H9 (cell line): ENCODE measurements at regions not wholly inside any gene's neighbourhood (a gene's known extent, or its start where the extent isn't known, plus 50 kb on each side); places are given as distances from the start of the nearest gene placed in this dataset.

Experiments used
- DNase-seq: peaks from one replicate; pipeline ENCODE4 v3.0.0-alpha.2; 2017
- H2AFZ ChIP-seq: one replicate; pipeline ENCODE4 v1.6.1; 2013; ENCODE audit warnings: mild to moderate bottlenecking, low read length, control low read depth, moderate library complexity
- H2AK5ac ChIP-seq: 2 replicates; pipeline ENCODE4 v1.6.1; 2013; ENCODE audit warnings: low read length, control low read depth, mixed read lengths; ENCODE audit not compliant: insufficient read length
- H2BK120ac ChIP-seq: one replicate; pipeline ENCODE4 v1.6.1; 2013; ENCODE audit warnings: low read depth, mild to moderate bottlenecking, low read length, control low read depth, inconsistent platforms; ENCODE audit not compliant: poor library complexity, severe bottlenecking
- H2BK12ac ChIP-seq: 2 replicates; pipeline ENCODE4 v1.6.1; 2013; ENCODE audit warnings: low read length, control low read depth, mixed read lengths, low read depth; ENCODE audit not compliant: insufficient read length
- H2BK15ac ChIP-seq: 2 replicates; pipeline ENCODE4 v1.6.1; 2013; ENCODE audit warnings: low read depth, low read length, control low read depth
- H2BK20ac ChIP-seq: one replicate; pipeline ENCODE4 v1.6.1; 2013; ENCODE audit warnings: low read depth, mild to moderate bottlenecking, low read length, control low read depth, inconsistent platforms; ENCODE audit not compliant: poor library complexity, severe bottlenecking
- H2BK5ac ChIP-seq: 2 replicates; pipeline ENCODE4 v1.6.1; 2013; ENCODE audit warnings: low read length, control low read depth, mixed read lengths; ENCODE audit not compliant: insufficient read length
- H3K14ac ChIP-seq: 2 replicates; pipeline ENCODE4 v1.6.1; 2013; ENCODE audit warnings: low read length, control low read depth; ENCODE audit not compliant: insufficient read depth
- H3K18ac ChIP-seq: 2 replicates; pipeline ENCODE4 v1.6.1; 2013; ENCODE audit warnings: low read depth, mild to moderate bottlenecking, mixed read lengths, low read length, control low read depth; ENCODE audit not compliant: insufficient read length
- H3K23ac ChIP-seq: 2 replicates; pipeline ENCODE4 v1.6.1; 2013; ENCODE audit warnings: low read length, control low read depth, mixed read lengths, low read depth; ENCODE audit not compliant: insufficient read length
- H3K23me2 ChIP-seq: 2 replicates; pipeline ENCODE4 v1.6.1; 2013; ENCODE audit warnings: low read depth, mild to moderate bottlenecking, mixed read lengths, low read length, control low read depth; ENCODE audit not compliant: insufficient read length, poor library complexity, severe bottlenecking
- H3K27ac ChIP-seq: 2 replicates; pipeline ENCODE4 v1.5.1; 2013; ENCODE audit warnings: low read length, control low read depth, mixed read lengths, low read depth; ENCODE audit not compliant: insufficient read length
- H3K27me3 ChIP-seq: 2 replicates; pipeline ENCODE4 v1.6.1; 2013; ENCODE audit warnings: low read length, control low read depth, inconsistent platforms; ENCODE audit not compliant: insufficient read depth
- H3K4ac ChIP-seq: 2 replicates; pipeline ENCODE4 v1.6.1; 2013; ENCODE audit warnings: low read depth, mild to moderate bottlenecking, control low read depth, inconsistent platforms, low read length, moderate library complexity
- H3K4me1 ChIP-seq: 2 replicates; pipeline ENCODE4 v1.6.1; 2013; ENCODE audit warnings: low read length, control low read depth, inconsistent platforms; ENCODE audit not compliant: insufficient read depth
- H3K4me2 ChIP-seq: 2 replicates; pipeline ENCODE4 v1.6.1; 2013; ENCODE audit warnings: low read length, control low read depth, mixed read lengths; ENCODE audit not compliant: insufficient read length, insufficient read depth
- H3K56ac ChIP-seq: 2 replicates; pipeline ENCODE4 v1.6.1; 2013; ENCODE audit warnings: low read depth, mild to moderate bottlenecking, mixed read lengths, low read length, control low read depth; ENCODE audit not compliant: insufficient read length
- H3K79me1 ChIP-seq: 2 replicates; pipeline ENCODE4 v1.6.1; 2013; ENCODE audit warnings: low read depth, mild to moderate bottlenecking, moderate library complexity, low read length, control low read depth, inconsistent platforms; ENCODE audit not compliant: insufficient read depth, poor library complexity, severe bottlenecking
- H3K79me2 ChIP-seq: 2 replicates; pipeline ENCODE4 v1.6.1; 2013; ENCODE audit warnings: low read length, control low read depth, inconsistent platforms; ENCODE audit not compliant: insufficient read depth
- H3K9ac ChIP-seq: 2 replicates; pipeline ENCODE4 v1.6.1; 2013; ENCODE audit warnings: low read length, control low read depth, mixed read lengths; ENCODE audit not compliant: insufficient read length; ENCODE audit errors: extremely low read depth
- H3K9me3 ChIP-seq: one replicate; pipeline ENCODE4 v1.6.1; 2013; ENCODE audit warnings: low read depth, low read length, inconsistent platforms; ENCODE audit not compliant: control insufficient read depth
- H3T11ph ChIP-seq: one replicate; pipeline ENCODE4 v1.6.1; 2013; ENCODE audit warnings: mild to moderate bottlenecking, low read length, control low read depth, inconsistent platforms
- H4K20me1 ChIP-seq: one replicate; pipeline ENCODE4 v1.6.1; 2013; ENCODE audit not compliant: control insufficient read depth, insufficient read length, insufficient read depth
- H4K5ac ChIP-seq: 2 replicates; pipeline ENCODE4 v1.6.1; 2013; ENCODE audit warnings: low read depth, mild to moderate bottlenecking, mixed read lengths, low read length, control low read depth; ENCODE audit not compliant: insufficient read length
- H4K8ac ChIP-seq: replicated peaks from 2 replicates; pipeline ENCODE4 v1.6.1; 2013; ENCODE audit warnings: low read length, control low read depth, mixed read lengths, low read depth; ENCODE audit not compliant: insufficient read length
- H4K91ac ChIP-seq: 2 replicates; pipeline ENCODE4 v1.6.1; 2013; ENCODE audit warnings: low read depth, mild to moderate bottlenecking, moderate library complexity, mixed read lengths, low read length, control low read depth; ENCODE audit not compliant: insufficient read length
- H3K27ac Mint-ChIP-seq, 3 experiments: 2 replicates in 2 of 3; 3 replicates in 1 of 3; pipeline ENCODE4 v1.8.0; 2020 to 2021; ENCODE audit warnings: mixed read lengths in 3 of 3, mild to moderate bottlenecking in 1 of 3, moderate library complexity in 1 of 3
- H3K27me3 Mint-ChIP-seq: 2 replicates; pipeline ENCODE4 v1.8.0; 2021; ENCODE audit warnings: low read depth, mild to moderate bottlenecking, moderate library complexity, mixed read lengths
- H3K36me3 Mint-ChIP-seq, 3 experiments: 2 replicates in 2 of 3; 3 replicates in 1 of 3; pipeline ENCODE4 v1.8.0; 2020 to 2021; ENCODE audit warnings: low read depth in 3 of 3, mixed read lengths in 3 of 3; ENCODE audit not compliant: insufficient read depth in 1 of 3
- H3K4me1 Mint-ChIP-seq, 2 experiments: 2 replicates each; pipeline ENCODE4 v1.8.0; 2020; ENCODE audit warnings: mixed read lengths in 2 of 2
- H3K4me3 Mint-ChIP-seq, 2 experiments: 2 replicates in 1 of 2; 3 replicates in 1 of 2; pipeline ENCODE4 v1.8.0; 2020 to 2021; ENCODE audit warnings: mild to moderate bottlenecking in 2 of 2, mixed read lengths in 2 of 2, moderate library complexity in 1 of 2
- H3K9me3 Mint-ChIP-seq, 2 experiments: 2 replicates in 1 of 2; 3 replicates in 1 of 2; pipeline ENCODE4 v1.8.0; 2020; ENCODE audit warnings: mild to moderate bottlenecking in 2 of 2, mixed read lengths in 2 of 2, moderate library complexity in 1 of 2
- CTCF ChIP-seq: fragments of 200-600 bp; sonication (generic); conservative IDR thresholded peaks from 3 replicates; pipeline ENCODE4 v1.8.0; 2021; ENCODE audit warnings: antibody characterized with exemption, mild to moderate bottlenecking
- WGBS: extraction: QIAGEN DNeasy Blood & Tissue Kit; methylation state at CpG from one replicate; pipeline ENCODE4 v1.1.7; 2013; ENCODE audit warnings: missing lambda C conversion rate, low lambda C conversion rate, mixed read lengths; ENCODE audit not compliant: insufficient read length; ENCODE audit errors: extremely low coverage; 5-methylcytosine and 5-hydroxymethylcytosine counted together

DNA sequence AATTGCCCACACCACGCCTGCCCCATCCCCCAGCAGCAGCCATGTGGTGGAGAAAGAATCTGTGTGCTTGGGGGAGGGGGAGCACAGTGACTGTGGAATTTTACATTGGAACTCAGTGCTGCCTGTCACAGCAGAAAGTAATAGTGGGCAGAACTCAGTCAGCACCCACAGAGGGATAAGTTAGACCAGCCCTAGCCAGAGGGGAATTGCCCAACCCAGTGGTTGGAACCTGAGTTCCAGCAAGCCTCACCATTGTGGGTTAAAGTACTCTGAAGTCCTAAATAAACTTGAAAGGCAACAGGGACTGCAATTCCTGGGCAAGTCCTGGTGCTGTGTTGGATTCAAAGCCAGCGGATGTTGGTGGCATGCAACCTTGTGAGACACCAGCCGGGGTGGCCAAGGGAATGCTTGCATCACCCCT is 88.8 kb downstream of the MRPL39 start:
- Histone ChIP-seq H3K4me2 (no peak overlapping the region), H4K91ac (no peak overlapping the region), H3K9ac (no peak overlapping the region), H3K4me1 (peaks cover 3% of the 10 kb centered on the region; the same call in 1 of the 2 replicates), H2BK5ac (no peak overlapping the region), H3K18ac (no peak overlapping the region), H3K9me3 (no peaks in the 10 kb centered on the region), H4K8ac (no peak overlapping the region), H4K20me1 (no peaks in the 10 kb centered on the region), H2BK120ac (no peak overlapping the region), H2AK5ac (no peak overlapping the region), H2BK20ac (peak overlapping the region; percentile 100), H2BK15ac (no peak overlapping the region), H3T11ph (no peak overlapping the region), H4K5ac (no peak overlapping the region), H3K23ac (no peak overlapping the region), H3K79me1 (no peaks in the 10 kb centered on the region), H3K56ac (no peak overlapping the region), H3K23me2 (no peaks in the 10 kb centered on the region), H3K27me3 (no peaks in the 10 kb centered on the region), H3K27ac (no peak overlapping the region), H3K4ac (no peak overlapping the region), H3K14ac (no peak overlapping the region), H2BK12ac (no peak overlapping the region), H3K79me2 (no peaks in the 10 kb centered on the region), H2AFZ (peak overlapping the region; percentile 0)
- Mint-ChIP-seq H3K36me3 (no peaks in the 10 kb centered on the region; a peak in 2 of 7 replicates), H3K27ac (peak overlapping the region in 2 of 3 experiments; percentile 6 to 17; a peak in 3 of 7 replicates), H3K9me3 (peaks cover 0 to 7% of the 10 kb centered on the region in 2 experiments; a peak in 1 of 5 replicates), H3K4me3 (no peak overlapping the region), H3K4me1 (peaks cover 8 to 10% of the 10 kb centered on the region in 2 experiments), H3K27me3 (peaks cover 2% of the 10 kb centered on the region; the same call in 1 of the 2 replicates)
- WGBS: no CpG with 5 or more reads among the region's 3 CpGs
- TF ChIP-seq CTCF: no peak
- peak; percentile 39 for DNase-seq
